Cardiac muscle cell (in vitro differentiated cells and primary cell): ENCODE measurements at regions not wholly inside any gene's neighbourhood (a gene's known extent, or its start where the extent isn't known, plus 50 kb on each side); places are given as distances from the start of the nearest gene placed in this dataset.
"Not testable (repeated sequence)": the region's sequence is repeated elsewhere in the genome, so short reads cannot be mapped to it uniquely, and the experiment has no call there.

Experiments used
- DNase-seq, 2 donors: peaks; one replicate each; pipeline versions ENCODE4 v3.0.0 to v3.0.0-alpha.2; 2010 to 2017; ENCODE audit warnings: low read depth in 1 of 2, low spot score in 1 of 2
- H3K27ac ChIP-seq: fragments of 200-600 bp; sonication (generic); 2 replicates; pipeline ENCODE4 v1.5.1; 2016
- H3K27me3 ChIP-seq: fragments of 200-600 bp; sonication (generic); 2 replicates; pipeline ENCODE4 v1.6.0; 2016; ENCODE audit warnings: control low read depth
- H3K36me3 ChIP-seq: fragments of 200-600 bp; sonication (generic); 2 replicates; pipeline ENCODE4 v1.5.1; 2016; ENCODE audit warnings: control low read depth
- H3K4me1 ChIP-seq: fragments of 200-600 bp; sonication (generic); 2 replicates; pipeline ENCODE4 v1.8.1; 2017; ENCODE audit warnings: low read depth, mild to moderate bottlenecking, mixed run types
- H3K4me3 ChIP-seq: fragments of 200-600 bp; sonication (generic); 2 replicates; pipeline ENCODE4 v1.5.1; 2016; ENCODE audit warnings: mild to moderate bottlenecking
- H3K9me3 ChIP-seq: fragments of 200-600 bp; sonication (generic); 2 replicates; pipeline ENCODE4 v1.5.1; 2017; ENCODE audit warnings: low read depth, mild to moderate bottlenecking, control low read depth
- TF ChIP-seq, protein P1 (sequence below): IDR thresholded peaks from 2 replicates; pipeline ENCODE4 v1.5.1; 2012; ENCODE audit warnings: low read depth, mild to moderate bottlenecking, low read length

DNA sequence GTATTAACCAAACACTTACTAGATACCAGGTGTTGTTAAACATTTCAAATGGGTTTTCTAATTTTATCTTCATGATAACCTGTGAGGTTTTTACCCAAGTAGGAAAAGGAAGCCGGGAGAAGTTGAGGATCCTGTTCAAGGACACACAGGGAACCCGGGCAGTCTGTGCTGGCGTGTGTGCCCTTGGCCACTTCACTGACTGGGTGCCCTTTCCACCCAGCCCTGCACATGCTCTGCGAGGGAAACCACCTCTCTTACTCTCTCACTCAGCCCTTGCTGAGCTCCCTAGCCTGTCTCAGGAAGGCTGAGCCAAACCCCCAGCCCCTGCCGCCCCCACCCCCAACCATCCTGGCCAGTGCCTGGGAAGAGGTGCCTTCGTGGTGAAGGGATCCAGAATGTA is 51.8 kb downstream of the TEX44 start:
- Histone ChIP-seq H3K27ac (peak overlapping the region; percentile 91), H3K27me3 (no peaks in the 10 kb centered on the region), H3K9me3 (no peaks in the 10 kb centered on the region), H3K36me3 (no peaks in the 10 kb centered on the region), H3K4me1 (peaks cover 30% of the 10 kb centered on the region), H3K4me3 (no peak overlapping the region)
- no peak for DNase-seq
- TF ChIP-seq, protein P1, sequence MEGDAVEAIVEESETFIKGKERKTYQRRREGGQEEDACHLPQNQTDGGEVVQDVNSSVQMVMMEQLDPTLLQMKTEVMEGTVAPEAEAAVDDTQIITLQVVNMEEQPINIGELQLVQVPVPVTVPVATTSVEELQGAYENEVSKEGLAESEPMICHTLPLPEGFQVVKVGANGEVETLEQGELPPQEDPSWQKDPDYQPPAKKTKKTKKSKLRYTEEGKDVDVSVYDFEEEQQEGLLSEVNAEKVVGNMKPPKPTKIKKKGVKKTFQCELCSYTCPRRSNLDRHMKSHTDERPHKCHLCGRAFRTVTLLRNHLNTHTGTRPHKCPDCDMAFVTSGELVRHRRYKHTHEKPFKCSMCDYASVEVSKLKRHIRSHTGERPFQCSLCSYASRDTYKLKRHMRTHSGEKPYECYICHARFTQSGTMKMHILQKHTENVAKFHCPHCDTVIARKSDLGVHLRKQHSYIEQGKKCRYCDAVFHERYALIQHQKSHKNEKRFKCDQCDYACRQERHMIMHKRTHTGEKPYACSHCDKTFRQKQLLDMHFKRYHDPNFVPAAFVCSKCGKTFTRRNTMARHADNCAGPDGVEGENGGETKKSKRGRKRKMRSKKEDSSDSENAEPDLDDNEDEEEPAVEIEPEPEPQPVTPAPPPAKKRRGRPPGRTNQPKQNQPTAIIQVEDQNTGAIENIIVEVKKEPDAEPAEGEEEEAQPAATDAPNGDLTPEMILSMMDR: no peak

DNA sequence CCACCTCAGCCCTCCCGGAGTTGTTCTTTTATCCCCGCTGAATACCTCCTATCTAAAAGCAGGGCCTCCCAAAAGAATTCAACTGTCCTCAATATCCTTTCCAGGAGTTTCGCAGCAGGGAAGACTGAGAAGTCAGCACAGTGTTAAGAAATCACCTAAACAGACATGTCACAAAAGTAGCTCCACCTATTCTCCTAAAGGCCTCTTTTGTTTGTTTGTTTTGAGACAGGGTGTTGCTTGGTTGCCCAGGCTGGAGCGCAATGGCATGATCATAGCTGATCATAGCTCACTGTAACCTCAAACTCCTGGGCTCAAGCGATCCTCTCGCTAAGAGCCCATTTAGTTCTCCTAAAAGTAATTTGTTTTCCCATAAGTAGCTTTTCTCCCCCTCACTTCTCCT is 53.8 kb downstream of the TEX44 start:
- no peak overlapping the region for H3K27ac ChIP-seq
- H3K4me3 ChIP-seq: no peak overlapping the region
- no peaks in the 10 kb centered on the region for H3K9me3 ChIP-seq
- H3K36me3 ChIP-seq: no peaks in the 10 kb centered on the region
- no peaks in the 10 kb centered on the region for H3K27me3 ChIP-seq
- no peak for DNase-seq
- H3K4me1 ChIP-seq: peaks cover 24% of the 10 kb centered on the region
- TF ChIP-seq, protein P1: no peak

DNA sequence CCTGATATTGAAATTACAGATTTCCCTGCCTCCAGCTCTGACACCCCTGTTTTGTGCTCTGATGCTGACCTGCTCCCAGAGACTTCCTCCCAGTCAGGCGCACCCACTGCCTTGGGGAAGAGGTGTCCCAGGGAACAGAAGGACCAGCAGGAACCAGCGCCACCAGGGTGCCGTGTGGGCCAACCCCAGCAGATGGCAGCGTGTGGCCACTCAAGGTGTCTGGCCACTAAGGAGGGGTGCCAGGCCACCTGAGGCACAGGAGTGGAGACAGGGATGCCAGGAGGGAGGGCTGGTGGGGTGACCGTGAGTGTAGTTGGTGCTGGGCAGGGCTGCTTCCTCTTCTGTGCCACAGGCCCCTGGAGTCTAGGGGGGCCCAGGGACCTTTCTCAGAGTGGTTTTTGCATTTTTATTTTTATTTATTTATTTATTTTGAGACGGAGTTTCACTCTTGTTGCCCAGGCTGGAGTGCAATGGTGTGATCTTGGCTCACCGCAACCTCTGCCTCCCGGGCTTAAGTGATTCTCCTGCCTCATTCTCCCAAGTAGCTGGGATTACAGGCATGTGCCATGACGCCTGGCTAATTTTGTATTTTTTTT is 56.0 kb downstream of the TEX44 start:
- peak; percentile 57 to 76 for DNase-seq
- no peaks in the 10 kb centered on the region for H3K36me3 ChIP-seq
- H3K27ac ChIP-seq: no peak overlapping the region
- H3K27me3 ChIP-seq: no peaks in the 10 kb centered on the region
- H3K4me3 ChIP-seq: no peak overlapping the region
- TF ChIP-seq, protein P1: peak; percentile 68
- H3K4me1 ChIP-seq: peaks cover 10% of the 10 kb centered on the region
- H3K9me3 ChIP-seq: no peaks in the 10 kb centered on the region

DNA sequence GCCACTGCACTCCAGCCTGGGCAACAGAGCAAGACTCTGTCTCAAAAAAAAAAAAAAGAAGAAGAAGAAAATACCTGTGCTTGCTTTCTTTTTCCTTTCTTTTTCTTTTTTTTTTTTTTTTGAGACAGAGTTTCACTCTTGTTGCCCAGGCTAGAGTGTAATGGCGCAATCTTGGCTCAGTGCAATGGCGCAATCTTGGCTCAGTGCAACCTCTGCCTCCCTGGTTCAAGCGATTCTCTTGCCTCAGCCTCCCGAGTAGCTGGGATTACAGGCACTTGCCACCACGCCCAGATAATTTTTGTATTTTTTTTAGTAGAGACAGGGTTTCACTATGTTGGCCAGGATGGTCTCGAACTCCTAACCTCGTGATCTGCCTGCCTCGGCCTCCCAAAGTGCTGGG is 56.8 kb upstream of the PTMA start:
- H3K27me3 ChIP-seq, H3K9me3 ChIP-seq, H3K36me3 ChIP-seq, H3K27ac ChIP-seq, H3K4me3 ChIP-seq, H3K4me1 ChIP-seq: not testable (repeated sequence)
- peak in 1 of 2 donors; percentile 48 for DNase-seq

DNA sequence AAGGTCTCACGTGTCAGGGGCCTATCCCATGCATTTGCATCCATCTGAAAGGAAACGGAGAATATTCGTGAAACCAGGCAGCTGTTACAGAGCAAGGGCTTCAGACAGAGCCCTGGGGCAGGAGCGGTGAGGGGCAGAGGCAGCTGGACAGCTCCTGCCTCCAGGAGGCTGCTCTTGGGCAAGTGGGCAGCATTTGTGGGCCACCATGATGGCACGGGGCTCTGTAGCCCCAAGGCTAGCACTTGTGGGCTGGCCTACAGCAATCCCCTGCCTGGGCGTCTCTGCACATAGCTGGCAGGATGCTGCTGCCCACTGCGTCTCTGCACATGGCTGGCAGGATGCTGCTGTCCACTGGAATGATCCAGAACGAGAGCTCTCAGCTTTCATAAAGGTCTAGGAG is 52.8 kb upstream of the PTMA start:
- no peaks in the 10 kb centered on the region for H3K4me1 ChIP-seq
- no peak overlapping the region for H3K4me3 ChIP-seq
- H3K27ac ChIP-seq: no peak overlapping the region
- no peaks in the 10 kb centered on the region for H3K27me3 ChIP-seq
- TF ChIP-seq, protein P1: no peak
- no peaks in the 10 kb centered on the region for H3K9me3 ChIP-seq
- no peak for DNase-seq
- H3K36me3 ChIP-seq: no peaks in the 10 kb centered on the region

DNA sequence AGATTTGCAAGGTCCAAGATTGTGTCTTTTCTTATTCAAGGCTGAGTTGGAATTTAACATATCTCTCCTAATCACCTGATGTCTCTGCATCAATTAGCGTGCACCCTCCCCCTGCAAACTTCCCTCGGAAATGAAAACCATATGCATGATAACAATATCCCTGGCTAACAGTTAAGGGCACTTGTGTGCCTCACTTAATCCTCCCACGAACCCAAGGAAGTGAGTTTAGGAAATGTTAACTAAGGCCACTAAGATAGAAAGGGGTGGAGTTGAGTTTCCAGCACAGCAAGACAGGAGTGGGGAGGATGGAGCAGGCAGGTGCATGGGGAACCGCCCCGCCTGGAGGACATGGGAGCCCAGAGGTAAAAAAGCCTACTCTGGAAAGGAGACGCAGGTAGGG is 52.4 kb upstream of the PTMA start:
- Histone ChIP-seq H3K4me3 (no peak overlapping the region), H3K9me3 (no peaks in the 10 kb centered on the region), H3K27ac (no peak overlapping the region), H3K36me3 (no peaks in the 10 kb centered on the region), H3K4me1 (no peaks in the 10 kb centered on the region), H3K27me3 (no peaks in the 10 kb centered on the region)
- TF ChIP-seq, protein P1: no peak
- peak in 1 of 2 donors; percentile 16 for DNase-seq
